ENCODE measurements at regions not wholly inside any gene's neighbourhood (a gene's known extent, or its start where the extent isn't known, plus 50 kb on each side); places are given as distances from the start of the nearest gene placed in this dataset.

GRCh38 chrX:78545233-78545632 lies 113.9 kb downstream of the RTL3 start:
- no peaks in the 10 kb centered on the region for H3K9me3 ChIP-seq
- no peak overlapping the region for H3K27ac ChIP-seq
- H3K4me1 ChIP-seq (replicated peaks): no peaks in the 10 kb centered on the region
- no peaks in the 10 kb centered on the region for H3K27me3 ChIP-seq (replicated peaks; ENCODE audit: insufficient read depth)
- no peak for TF ChIP-seq POLR2AphosphoS5 (IDR thresholded peaks at IDR 0.05)
- TF ChIP-seq POLR2A (IDR thresholded peaks at IDR 0.05): no peak
- TF ChIP-seq CTCF (IDR thresholded peaks at IDR 0.05): no peak
- no peak overlapping the region for H3K4me3 ChIP-seq
- DNase-seq (ENCODE audit: low spot score): no peak
- H3K36me3 ChIP-seq: no peaks in the 10 kb centered on the region
- intact Hi-C loops (cut with DNase I): no loop called here

- Histone ChIP-seq H3K9me3 (no peaks in the 10 kb centered on the region), H3K36me3 (no peaks in the 10 kb centered on the region), H3K4me1 (replicated peaks) (no peaks in the 10 kb centered on the region), H3K27ac (no peak overlapping the region), H3K4me3 (no peak overlapping the region), H3K27me3 (replicated peaks; ENCODE audit: insufficient read depth) (no peaks in the 10 kb centered on the region)
- WGBS: 93% methylated on average over 1 of the region's 1 CpG
- intact Hi-C loops (cut with DNase I): no loop called here
- no peak for DNase-seq (ENCODE audit: low spot score)
- TF ChIP-seq POLR2A (IDR thresholded peaks at IDR 0.05): no peak
Observed at GRCh38 chrX:78543281-78543680, 115.8 kb downstream of the RTL3 start.

GRCh38 chrX:78540171-78540570 lies 119.0 kb downstream of the RTL3 start:
- WGBS: 66% methylated on average over 2 of the region's 2 CpGs
- H3K9me3 ChIP-seq: no peaks in the 10 kb centered on the region
- H3K4me3 ChIP-seq: no peak overlapping the region
- no peak for DNase-seq (ENCODE audit: low spot score)
- H3K27me3 ChIP-seq (replicated peaks; ENCODE audit: insufficient read depth): no peaks in the 10 kb centered on the region
- no peaks in the 10 kb centered on the region for H3K36me3 ChIP-seq
- H3K4me1 ChIP-seq (replicated peaks): no peaks in the 10 kb centered on the region
- H3K27ac ChIP-seq: no peak overlapping the region
- no peak for TF ChIP-seq POLR2A (IDR thresholded peaks at IDR 0.05)
- no peak for TF ChIP-seq POLR2AphosphoS5 (IDR thresholded peaks at IDR 0.05)
- no peak for TF ChIP-seq CTCF (IDR thresholded peaks at IDR 0.05)
- intact Hi-C loops (cut with DNase I): no loop called here

DNA sequence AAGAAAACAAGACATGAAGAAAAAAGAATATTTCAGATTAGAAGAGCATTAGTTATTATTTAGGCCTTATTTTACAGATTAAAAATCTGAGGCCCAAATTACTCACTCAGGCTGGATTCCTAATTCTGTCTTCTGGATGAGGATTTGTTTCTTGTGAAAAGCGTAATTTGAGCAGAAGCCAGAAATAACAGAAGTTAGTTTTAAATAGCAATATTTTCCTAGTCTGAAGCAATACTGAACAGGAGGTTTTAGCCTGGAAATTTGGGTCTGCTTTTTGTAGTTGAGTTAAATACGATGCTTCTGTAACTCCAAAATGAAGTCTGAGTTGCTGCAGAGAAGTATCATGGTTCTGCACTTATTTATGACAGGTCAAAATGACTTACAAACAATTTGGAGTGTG lies 124.9 kb downstream of the RTL3 start:
- Histone ChIP-seq H3K4me3 (no peak overlapping the region), H3K36me3 (no peaks in the 10 kb centered on the region), H3K9me3 (no peaks in the 10 kb centered on the region), H3K27ac (no peak overlapping the region), H3K4me1 (replicated peaks) (no peaks in the 10 kb centered on the region), H3K27me3 (replicated peaks; ENCODE audit: insufficient read depth) (no peaks in the 10 kb centered on the region)
- 80% methylated on average over 2 of the region's 2 CpGs for WGBS
- no peak for DNase-seq (ENCODE audit: low spot score)
- intact Hi-C loops (cut with DNase I): no loop called here
- TF ChIP-seq CTCF (IDR thresholded peaks at IDR 0.05): no peak
- TF ChIP-seq POLR2A (IDR thresholded peaks at IDR 0.05): no peak
- TF ChIP-seq POLR2AphosphoS5 (IDR thresholded peaks at IDR 0.05): no peak

- no peaks in the 10 kb centered on the region for H3K36me3 ChIP-seq
- H3K9me3 ChIP-seq: no peaks in the 10 kb centered on the region
- no peak for TF ChIP-seq POLR2AphosphoS5 (IDR thresholded peaks at IDR 0.05)
- no peak for TF ChIP-seq CTCF (IDR thresholded peaks at IDR 0.05)
- TF ChIP-seq POLR2A (IDR thresholded peaks at IDR 0.05): no peak
- no peak overlapping the region for H3K4me3 ChIP-seq
- no peak for DNase-seq (ENCODE audit: low spot score)
- no peak overlapping the region for H3K27ac ChIP-seq
- intact Hi-C loops (cut with DNase I): no loop called here
- no peaks in the 10 kb centered on the region for H3K27me3 ChIP-seq (replicated peaks; ENCODE audit: insufficient read depth)
- H3K4me1 ChIP-seq (replicated peaks): no peaks in the 10 kb centered on the region
Observed at GRCh38 chrX:78532363-78532762, 126.8 kb downstream of the RTL3 start.

Measured in prostate gland (tissue), 2 donors.